ENCODE measurements at regions not wholly inside any gene's neighbourhood (a gene's known extent, or its start where the extent isn't known, plus 50 kb on each side); places are given as distances from the start of the nearest gene placed in this dataset.

GRCh38 chr2:128812183-128812940 is 493.7 kb upstream of the HS6ST1 start:
- no peak for TF ChIP-seq CTCF (IDR thresholded peaks at IDR 0.05)
- TF ChIP-seq POLR2A (IDR thresholded peaks at IDR 0.05), result no peak

Data from ovary (tissue), 3 donors.